A549 (cell line): ENCODE measurements at regions not wholly inside any gene's neighbourhood (a gene's known extent, or its start where the extent isn't known, plus 50 kb on each side); places are given as distances from the start of the nearest gene placed in this dataset.
A peak's percentile ranks its signal among the peaks of the same experiment; 100 is the strongest.

ENCODE experiments used
- ATAC-seq, 2 experiments: fragments of 200-7000 bp in 1 of 2; fragments of >200 bp in 1 of 2; cut with Nextera tagmentation in 1 of 2; cut with Tn5 transposase in 1 of 2; 3 replicates each; pipeline versions ENCODE4 v1.8.0 to v1.9.1; 2018 to 2020; ENCODE audit warnings: mild to moderate bottlenecking in 1 of 2, moderate library complexity in 1 of 2
- CTCF ChIA-PET: fragments of 300-600 bp; sonication (Branson Sonifier 250); formaldehyde crosslinking; extraction: SDS; loops from one replicate; lab custom pipeline; 2021; ENCODE audit warnings: antibody characterized with exemption, inconsistent platforms; lab: Yijun Ruan, JAX
- POLR2A ChIA-PET: fragments of 350-600 bp; formaldehyde crosslinking; extraction: SDS; loops from one replicate; lab custom pipeline; 2021; ENCODE audit warnings: antibody characterized with exemption, inconsistent platforms; lab: Yijun Ruan, JAX
- DNase-seq, 2 experiments: peaks; one replicate each; pipeline versions ENCODE4 v3.0.0 to v3.0.0-alpha.2; 2011 to 2016; ENCODE audit warnings: low read depth in 1 of 2, low spot score in 1 of 2
- FAIRE-seq: peaks from 2 replicates; lab custom pipeline; 2011; peaks lifted over from hg19 to GRCh38; lab: Jason Lieb, UNC
- H3K27ac ChIP-seq, 2 experiments: fragments of >200 bp; sonication (Bioruptor Twin); formaldehyde crosslinking; 3 replicates each; pipeline ENCODE4 v1.5.1; 2016 to 2017
- H3K4me1 ChIP-seq: fragments of >200 bp; sonication (Bioruptor Twin); formaldehyde crosslinking; 3 replicates; pipeline ENCODE4 v1.6.1; 2016
- H3K4me2 ChIP-seq: fragments of >200 bp; sonication (Bioruptor Twin); formaldehyde crosslinking; 3 replicates; pipeline ENCODE4 v1.6.1; 2016
- H3K4me3 ChIP-seq: fragments of >200 bp; sonication (Bioruptor Twin); formaldehyde crosslinking; 3 replicates; pipeline ENCODE4 v1.5.1; 2016
- H3K9me3 ChIP-seq: fragments of >200 bp; sonication (Bioruptor Twin); formaldehyde crosslinking; 3 replicates; pipeline ENCODE4 v1.6.1; 2016
- BCL3 ChIP-seq: fragments of >200 bp; sonication (Bioruptor Twin); formaldehyde crosslinking; IDR thresholded peaks from 3 replicates; pipeline ENCODE4 v1.6.1; 2016
- CBX2 ChIP-seq: fragments of 200-600 bp; sonication (generic); IDR thresholded peaks from 2 replicates; pipeline ENCODE4 v1.6.1; 2016; ENCODE audit warnings: low read depth, mild to moderate bottlenecking, borderline replicate concordance
- CEBPB ChIP-seq, 2 experiments: fragments of >200 bp in 1 of 2; sonication (Bioruptor Twin) in 1 of 2; formaldehyde crosslinking in 1 of 2; IDR thresholded peaks; 2 replicates each; pipeline ENCODE4 v1.6.1; 2012 to 2016
- CHD4 ChIP-seq: fragments of 200-600 bp; sonication (generic); IDR thresholded peaks from 2 replicates; pipeline ENCODE4 v1.6.1; 2016; ENCODE audit warnings: antibody characterized with exemption, mild to moderate bottlenecking, borderline replicate concordance
- ELK1 ChIP-seq: fragments of 150-350 bp; IDR thresholded peaks from 2 replicates; pipeline ENCODE4 v1.6.1; 2014; ENCODE audit warnings: low read depth, mild to moderate bottlenecking, low read length
- EP300 ChIP-seq, 2 experiments: fragments of >200 bp; sonication (Bioruptor Twin); formaldehyde crosslinking; IDR thresholded peaks; 2 replicates in 1 of 2; 3 replicates in 1 of 2; pipeline ENCODE4 v1.6.1; 2016 to 2017
- FOSB ChIP-seq: fragments of 250-450 bp; sonication (Bioruptor Pico); IDR thresholded peaks from 2 replicates; pipeline ENCODE4 v1.5.0; 2020; ENCODE audit warnings: mild to moderate bottlenecking, moderate library complexity
- HDAC2 ChIP-seq: fragments of 200-600 bp; sonication (generic); IDR thresholded peaks from 2 replicates; pipeline ENCODE4 v1.6.1; 2016
- HES2 ChIP-seq: fragments of >200 bp; sonication (Bioruptor Twin); formaldehyde crosslinking; IDR thresholded peaks from 2 replicates; pipeline ENCODE4 v1.6.1; 2016
- KDM1A ChIP-seq: fragments of 200-600 bp; sonication (generic); IDR thresholded peaks from 2 replicates; pipeline ENCODE4 v1.6.1; 2016; ENCODE audit warnings: low read depth, mild to moderate bottlenecking
- KDM5A ChIP-seq: fragments of 200-600 bp; sonication (generic); IDR thresholded peaks from 2 replicates; pipeline ENCODE4 v1.6.1; 2016; ENCODE audit warnings: antibody characterized with exemption, mild to moderate bottlenecking
- NR3C1 ChIP-seq: fragments of >200 bp; sonication (Bioruptor Twin); formaldehyde crosslinking; IDR thresholded peaks from 3 replicates; pipeline ENCODE4 v1.6.1; 2017
- PBX3 ChIP-seq: IDR thresholded peaks from 2 replicates; pipeline ENCODE4 v1.6.1; 2012
- POLR2A ChIP-seq: IDR thresholded peaks from 2 replicates; pipeline ENCODE4 v1.6.1; 2012; ENCODE audit warnings: mild to moderate bottlenecking, low read length
- POLR2AphosphoS2 ChIP-seq: conservative IDR thresholded peaks from 2 replicates; pipeline ENCODE4 v1.6.1; 2012; ENCODE audit warnings: low read length, improper control_type of control experiment, inconsistent platforms
- RNF2 ChIP-seq: fragments of 200-600 bp; sonication (generic); IDR thresholded peaks from 2 replicates; pipeline ENCODE4 v1.6.1; 2016; ENCODE audit warnings: low read depth, mild to moderate bottlenecking, antibody characterized with exemption, moderate library complexity, borderline replicate concordance
- TP53 ChIP-seq: fragments of 250-450 bp; sonication (Bioruptor Pico); IDR thresholded peaks from 2 replicates; pipeline ENCODE4 v1.5.0; 2021; ENCODE audit warnings: mild to moderate bottlenecking, moderate library complexity
- USF2 ChIP-seq: fragments of 450-650 bp; IDR thresholded peaks from 2 replicates; pipeline ENCODE4 v1.6.1; 2014; ENCODE audit warnings: antibody characterized with exemption
- ZC3H11A ChIP-seq: fragments of 450-650 bp; IDR thresholded peaks from 2 replicates; pipeline ENCODE4 v1.6.1; 2014; ENCODE audit warnings: antibody characterized with exemption, mild to moderate bottlenecking
- WGBS: methylation state at CpG from one replicate; pipeline ENCODE4 v1.1.6; 2017; ENCODE audit errors: missing lambda C conversion rate; 5-methylcytosine and 5-hydroxymethylcytosine counted together

- no peak for ATAC-seq
- no peak for TF ChIP-seq POLR2AphosphoS2
- TF ChIP-seq HDAC2, result no peak
- no peak for TF ChIP-seq FOSB (CRISPR knock-in tag)
- no peak for TF ChIP-seq EP300 (IDR thresholded peaks at IDR 0.05)
- no peak for TF ChIP-seq KDM5A
- TF ChIP-seq HES2, result no peak
- Histone ChIP-seq H3K27ac (no peak overlapping the region), H3K4me3 (no peak overlapping the region), H3K9me3 (no peaks in the 10 kb centered on the region), H3K4me1 (peaks cover 17% of the 10 kb centered on the region), H3K4me2 (no peak overlapping the region)
- no peak for FAIRE-seq
- WGBS, result 66% methylated on average over 10 of the region's 10 CpGs
- CTCF ChIA-PET, result interaction anchor here (1.8 kb wide), 1 partner anchor 36 kb away, joined by 5 read pairs; no protein-coding TSS in a partner anchor
- POLR2A ChIA-PET, result no interaction called here
- no peak for DNase-seq
Observed at GRCh38 chr15:99445272-99445850, 120.4 kb upstream of the MEF2A start.

GRCh38 chr15:99446565-99447496, 119.0 kb upstream of the MEF2A start:
- POLR2A ChIA-PET, result no interaction called here
- Histone ChIP-seq H3K4me1 (peaks cover 13% of the 10 kb centered on the region), H3K9me3 (no peaks in the 10 kb centered on the region), H3K27ac (no peak overlapping the region), H3K4me2 (no peak overlapping the region), H3K4me3 (no peak overlapping the region)
- CTCF ChIA-PET, result interaction anchor here (1.5 to 2.1 kb wide), 2 partner anchors 9 to 257 kb away, joined by 5 to 6 read pairs; no protein-coding TSS in a partner anchor
- DNase-seq, result no peak
- FAIRE-seq, result no peak
- TF ChIP-seq RNF2, result no peak
- TF ChIP-seq USF2, result no peak
- no peak for TF ChIP-seq NR3C1
- TF ChIP-seq ZC3H11A, result no peak
- no peak for TF ChIP-seq PBX3
- no peak for TF ChIP-seq KDM1A
- no peak for TF ChIP-seq BCL3
- ATAC-seq, result no peak
- 89% methylated on average over 34 of the region's 35 CpGs for WGBS

GRCh38 chr15:99447497-99448371, 118.0 kb upstream of the MEF2A start:
- H3K4me3 ChIP-seq, result no peak overlapping the region
- no peak for TF ChIP-seq USF2
- no peak for TF ChIP-seq POLR2A
- no peak for TF ChIP-seq ELK1
- TF ChIP-seq KDM1A, result no peak
- no peak for TF ChIP-seq NR3C1
- TF ChIP-seq CEBPB (IDR thresholded peaks at IDR 0.05), result no peak
- no peak for TF ChIP-seq HES2
- TF ChIP-seq CBX2, result no peak
- no peak for TF ChIP-seq CHD4
- no peak for TF ChIP-seq TP53 (CRISPR knock-in tag)
- ATAC-seq (peak in 1 of 2 experiments; percentile 9; a peak in 2 of 6 replicates), FAIRE-seq (no peak), DNase-seq (no peak)
- POLR2A ChIA-PET, result no interaction called here
- peaks cover 3% of the 10 kb centered on the region for H3K4me1 ChIP-seq
- no peaks in the 10 kb centered on the region for H3K9me3 ChIP-seq
- no peak overlapping the region for H3K27ac ChIP-seq
- WGBS, result 65% methylated on average over 27 of the region's 28 CpGs
- CTCF ChIA-PET, result interaction anchor here (1.5 to 2.1 kb wide), 2 partner anchors 8 to 257 kb away, joined by 5 to 6 read pairs; no protein-coding TSS in a partner anchor
- H3K4me2 ChIP-seq, result no peak overlapping the region
